ENCODE measurements at regions not wholly inside any gene's neighbourhood (a gene's known extent, or its start where the extent isn't known, plus 50 kb on each side); places are given as distances from the start of the nearest gene placed in this dataset.

DNA sequence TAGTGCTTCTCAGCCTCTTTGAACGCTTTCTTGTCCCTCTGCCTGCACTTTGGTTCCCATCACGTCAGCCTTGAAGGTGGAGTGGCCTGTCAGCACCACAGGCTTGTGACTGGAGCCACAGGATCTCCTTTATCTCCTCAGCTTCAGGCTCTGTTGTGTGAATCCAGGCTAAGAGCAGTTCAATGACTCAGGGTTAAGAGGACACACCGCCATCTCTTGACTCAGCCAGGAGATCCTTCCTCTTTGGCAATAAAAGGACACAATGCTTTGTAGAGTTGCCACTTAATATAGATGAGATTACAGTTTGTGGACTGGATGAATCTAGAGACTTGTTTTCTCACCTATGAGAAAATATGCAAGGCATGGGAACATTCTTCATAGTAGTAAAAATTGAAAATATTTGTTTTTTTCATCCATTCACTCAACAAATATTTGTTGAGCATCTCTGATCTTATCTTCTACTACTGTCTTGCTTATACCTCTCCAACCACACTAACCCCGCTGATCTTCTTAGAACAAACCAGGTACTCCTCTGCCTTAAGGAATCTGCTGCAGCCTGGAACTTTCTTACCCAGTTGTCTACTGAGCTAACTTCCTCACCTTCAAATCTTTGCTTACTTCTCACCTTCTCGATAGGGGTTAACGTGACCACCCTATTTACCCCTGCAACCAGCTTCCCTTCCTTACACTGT, 62.3 kb downstream of the UCHL1 start:
- H3K4me3 ChIP-seq: no peak overlapping the region
- no peaks in the 10 kb centered on the region for H3F3A ChIP-seq (replicated peaks; ENCODE audit: low read depth)
- no peak overlapping the region for H3K27ac ChIP-seq (ENCODE audit: low read depth)
- Mint-ChIP-seq H3K9me3 (peaks cover 3% of the 10 kb centered on the region; the same call in 2 of the 3 replicates), H3K4me1 (peaks cover 8% of the 10 kb centered on the region; the same call in 2 of the 3 replicates), H3K36me3 (ENCODE audit: low read depth) (no peaks in the 10 kb centered on the region), H3K4me3 (no peak overlapping the region), H3K27me3 (ENCODE audit: insufficient read depth, low read depth, poor library complexity) (peaks cover 2% of the 10 kb centered on the region), H3K27ac (no peak overlapping the region)
- H3K9me2 ChIP-seq (ENCODE audit: insufficient read depth): 0 out of 2 replicates have a peak, but pooled peaks cover 8% of the 10 kb centered on the region
- H2AFZ ChIP-seq: no peak overlapping the region; the same call in 1 of the 2 replicates
- H3K79me2 ChIP-seq (replicated peaks; ENCODE audit: insufficient read depth): no peaks in the 10 kb centered on the region
- H3K4me2 ChIP-seq: no peak overlapping the region
- DNase-seq (ENCODE audit: low spot score): no peak
- no peak for TF ChIP-seq CREB1 (CRISPR knock-in tag; IDR thresholded peaks at IDR 0.05; ENCODE audit: low read depth)
- TF ChIP-seq EZH2phosphoT487 (IDR thresholded peaks at IDR 0.05; ENCODE audit: unreplicated experiment): no peak
- no peak for ATAC-seq
- H3K36me3 ChIP-seq (ENCODE audit: insufficient read depth): no peaks in the 10 kb centered on the region
- H3K4me1 ChIP-seq (ENCODE audit: insufficient read depth): no peaks in the 10 kb centered on the region
- no peaks in the 10 kb centered on the region for H3K27me3 ChIP-seq (ENCODE audit: insufficient read depth)
- H4K20me1 ChIP-seq (replicated peaks; ENCODE audit: insufficient read depth): no peaks in the 10 kb centered on the region

DNA sequence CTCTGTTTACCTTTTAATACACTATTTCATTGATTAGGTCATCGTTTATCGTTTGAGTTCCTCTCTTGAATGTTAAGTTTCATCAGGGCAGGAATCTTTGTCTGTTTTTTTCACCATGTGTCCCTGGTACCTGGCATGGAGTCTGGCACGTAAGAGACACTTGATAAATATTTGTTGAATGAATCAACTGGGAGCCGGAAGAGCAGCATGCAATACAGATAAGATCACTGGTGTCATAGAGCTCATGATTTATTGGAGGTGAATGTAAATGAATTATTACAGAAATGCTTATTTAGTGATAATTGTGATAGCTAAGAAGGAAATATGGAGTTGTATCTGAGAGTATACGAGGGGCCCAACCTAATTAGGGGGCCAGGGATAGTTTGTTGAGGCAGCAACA, 62.8 kb downstream of the UCHL1 start:
- no peak overlapping the region for H3K4me3 Mint-ChIP-seq
- peaks cover 2% of the 10 kb centered on the region for H3K27me3 Mint-ChIP-seq (ENCODE audit: insufficient read depth, low read depth, poor library complexity)
- peaks cover 8% of the 10 kb centered on the region; the same call in 2 of the 3 replicates for H3K4me1 Mint-ChIP-seq
- Histone ChIP-seq H3F3A (replicated peaks; ENCODE audit: low read depth) (no peaks in the 10 kb centered on the region), H3K27ac (ENCODE audit: low read depth) (no peak overlapping the region), H2AFZ (no peak overlapping the region; the same call in 1 of the 2 replicates), H3K4me2 (no peak overlapping the region), H3K4me1 (ENCODE audit: insufficient read depth) (no peaks in the 10 kb centered on the region), H3K27me3 (ENCODE audit: insufficient read depth) (no peaks in the 10 kb centered on the region), H3K4me3 (no peak overlapping the region), H3K9me2 (ENCODE audit: insufficient read depth) (peaks cover 8% of the 10 kb centered on the region; the same call in 1 of the 2 replicates), H4K20me1 (replicated peaks; ENCODE audit: insufficient read depth) (no peaks in the 10 kb centered on the region), H3K79me2 (replicated peaks; ENCODE audit: insufficient read depth) (no peaks in the 10 kb centered on the region), H3K36me3 (ENCODE audit: insufficient read depth) (no peaks in the 10 kb centered on the region)
- H3K9me3 Mint-ChIP-seq: peaks cover 3% of the 10 kb centered on the region; the same call in 2 of the 3 replicates
- DNase-seq (ENCODE audit: low spot score): no peak
- no peak for ATAC-seq
- H3K27ac Mint-ChIP-seq: no peak overlapping the region
- H3K36me3 Mint-ChIP-seq (ENCODE audit: low read depth): no peaks in the 10 kb centered on the region
- no peak for TF ChIP-seq EZH2 (IDR thresholded peaks at IDR 0.05; ENCODE audit: low read depth, unreplicated experiment)
- TF ChIP-seq JUNB (IDR thresholded peaks at IDR 0.05; ENCODE audit: unreplicated experiment): no peak
- no peak for TF ChIP-seq EZH2phosphoT487 (IDR thresholded peaks at IDR 0.05; ENCODE audit: unreplicated experiment)
- TF ChIP-seq, protein P1, sequence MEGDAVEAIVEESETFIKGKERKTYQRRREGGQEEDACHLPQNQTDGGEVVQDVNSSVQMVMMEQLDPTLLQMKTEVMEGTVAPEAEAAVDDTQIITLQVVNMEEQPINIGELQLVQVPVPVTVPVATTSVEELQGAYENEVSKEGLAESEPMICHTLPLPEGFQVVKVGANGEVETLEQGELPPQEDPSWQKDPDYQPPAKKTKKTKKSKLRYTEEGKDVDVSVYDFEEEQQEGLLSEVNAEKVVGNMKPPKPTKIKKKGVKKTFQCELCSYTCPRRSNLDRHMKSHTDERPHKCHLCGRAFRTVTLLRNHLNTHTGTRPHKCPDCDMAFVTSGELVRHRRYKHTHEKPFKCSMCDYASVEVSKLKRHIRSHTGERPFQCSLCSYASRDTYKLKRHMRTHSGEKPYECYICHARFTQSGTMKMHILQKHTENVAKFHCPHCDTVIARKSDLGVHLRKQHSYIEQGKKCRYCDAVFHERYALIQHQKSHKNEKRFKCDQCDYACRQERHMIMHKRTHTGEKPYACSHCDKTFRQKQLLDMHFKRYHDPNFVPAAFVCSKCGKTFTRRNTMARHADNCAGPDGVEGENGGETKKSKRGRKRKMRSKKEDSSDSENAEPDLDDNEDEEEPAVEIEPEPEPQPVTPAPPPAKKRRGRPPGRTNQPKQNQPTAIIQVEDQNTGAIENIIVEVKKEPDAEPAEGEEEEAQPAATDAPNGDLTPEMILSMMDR (conservative IDR thresholded peaks at IDR 0.05; ENCODE audit: low read depth in 2 of 2): no peak
- TF ChIP-seq, protein P2, sequence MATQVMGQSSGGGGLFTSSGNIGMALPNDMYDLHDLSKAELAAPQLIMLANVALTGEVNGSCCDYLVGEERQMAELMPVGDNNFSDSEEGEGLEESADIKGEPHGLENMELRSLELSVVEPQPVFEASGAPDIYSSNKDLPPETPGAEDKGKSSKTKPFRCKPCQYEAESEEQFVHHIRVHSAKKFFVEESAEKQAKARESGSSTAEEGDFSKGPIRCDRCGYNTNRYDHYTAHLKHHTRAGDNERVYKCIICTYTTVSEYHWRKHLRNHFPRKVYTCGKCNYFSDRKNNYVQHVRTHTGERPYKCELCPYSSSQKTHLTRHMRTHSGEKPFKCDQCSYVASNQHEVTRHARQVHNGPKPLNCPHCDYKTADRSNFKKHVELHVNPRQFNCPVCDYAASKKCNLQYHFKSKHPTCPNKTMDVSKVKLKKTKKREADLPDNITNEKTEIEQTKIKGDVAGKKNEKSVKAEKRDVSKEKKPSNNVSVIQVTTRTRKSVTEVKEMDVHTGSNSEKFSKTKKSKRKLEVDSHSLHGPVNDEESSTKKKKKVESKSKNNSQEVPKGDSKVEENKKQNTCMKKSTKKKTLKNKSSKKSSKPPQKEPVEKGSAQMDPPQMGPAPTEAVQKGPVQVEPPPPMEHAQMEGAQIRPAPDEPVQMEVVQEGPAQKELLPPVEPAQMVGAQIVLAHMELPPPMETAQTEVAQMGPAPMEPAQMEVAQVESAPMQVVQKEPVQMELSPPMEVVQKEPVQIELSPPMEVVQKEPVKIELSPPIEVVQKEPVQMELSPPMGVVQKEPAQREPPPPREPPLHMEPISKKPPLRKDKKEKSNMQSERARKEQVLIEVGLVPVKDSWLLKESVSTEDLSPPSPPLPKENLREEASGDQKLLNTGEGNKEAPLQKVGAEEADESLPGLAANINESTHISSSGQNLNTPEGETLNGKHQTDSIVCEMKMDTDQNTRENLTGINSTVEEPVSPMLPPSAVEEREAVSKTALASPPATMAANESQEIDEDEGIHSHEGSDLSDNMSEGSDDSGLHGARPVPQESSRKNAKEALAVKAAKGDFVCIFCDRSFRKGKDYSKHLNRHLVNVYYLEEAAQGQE (IDR thresholded peaks at IDR 0.05; ENCODE audit: unreplicated experiment): no peak
- no peak for TF ChIP-seq ZNF331 (CRISPR knock-in tag; IDR thresholded peaks at IDR 0.05; ENCODE audit: low read depth)
- no peak for TF ChIP-seq ZNF114 (CRISPR knock-in tag; IDR thresholded peaks at IDR 0.05)
- no peak for TF ChIP-seq ZNF462 (CRISPR knock-in tag; IDR thresholded peaks at IDR 0.05)
- TF ChIP-seq POLR2AphosphoS5 (IDR thresholded peaks at IDR 0.05; ENCODE audit: low read depth): no peak
